DOHH2 (cell line): ENCODE measurements at regions not wholly inside any gene's neighbourhood (a gene's known extent, or its start where the extent isn't known, plus 50 kb on each side); places are given as distances from the start of the nearest gene placed in this dataset.

Source experiments
- H3F3A ChIP-seq: fragments of 200-600 bp; sonication (generic), shearing (Covaris generic); 2 replicates; pipeline ENCODE4 v1.6.0; 2016; ENCODE audit warnings: antibody characterized with exemption, mild to moderate bottlenecking; ENCODE audit not compliant: control insufficient read depth, insufficient read depth
- H3K27ac ChIP-seq: fragments of 200-600 bp; sonication (generic); 2 replicates; pipeline ENCODE4 v1.5.1; 2014; ENCODE audit warnings: low read depth, mild to moderate bottlenecking, low read length, moderate library complexity
- H3K27me3 ChIP-seq: fragments of 200-600 bp; sonication (generic); 2 replicates; pipeline ENCODE4 v1.6.1; 2014; ENCODE audit warnings: mild to moderate bottlenecking, low read length, mixed read lengths; ENCODE audit not compliant: control insufficient read depth
- H3K36me3 ChIP-seq: fragments of 200-600 bp; sonication (generic); 2 replicates; pipeline ENCODE4 v1.6.1; 2014; ENCODE audit warnings: mild to moderate bottlenecking, low read length, moderate library complexity, mixed read lengths; ENCODE audit not compliant: control insufficient read depth
- H3K4me1 ChIP-seq: fragments of 200-600 bp; sonication (generic); 2 replicates; pipeline ENCODE4 v1.6.1; 2014; ENCODE audit warnings: mild to moderate bottlenecking, low read length, mixed read lengths; ENCODE audit not compliant: control insufficient read depth
- H3K4me2 ChIP-seq: fragments of 200-600 bp; sonication (generic); 2 replicates; pipeline ENCODE4 v1.6.0; 2014; ENCODE audit warnings: mild to moderate bottlenecking, low read length, moderate library complexity
- H3K4me3 ChIP-seq: fragments of 200-600 bp; sonication (generic); 2 replicates; pipeline ENCODE4 v1.5.1; 2014; ENCODE audit warnings: mild to moderate bottlenecking, low read length, mixed read lengths
- H3K79me2 ChIP-seq: fragments of 200-600 bp; sonication (generic); 2 replicates; pipeline ENCODE4 v1.6.1; 2014; ENCODE audit warnings: mild to moderate bottlenecking, low read length, mixed read lengths; ENCODE audit not compliant: control insufficient read depth
- H3K9me2 ChIP-seq: fragments of 200-600 bp; sonication (generic); replicated peaks from 2 replicates; pipeline ENCODE4 v1.6.1; 2014; ENCODE audit warnings: mild to moderate bottlenecking, low read length, mixed read lengths; ENCODE audit not compliant: control insufficient read depth
- H3K9me3 ChIP-seq: fragments of 200-600 bp; sonication (generic); 2 replicates; pipeline ENCODE4 v1.6.1; 2014; ENCODE audit warnings: antibody characterized with exemption, low read length, mixed read lengths; ENCODE audit not compliant: control insufficient read depth, insufficient read depth
- H4K20me1 ChIP-seq: fragments of 200-600 bp; sonication (generic); 2 replicates; pipeline ENCODE4 v1.6.0; 2014; ENCODE audit warnings: low read depth, mild to moderate bottlenecking, antibody characterized with exemption, low read length, moderate library complexity; ENCODE audit not compliant: control insufficient read depth, insufficient read depth
- CTCF ChIP-seq: fragments of 200-600 bp; sonication (generic); IDR thresholded peaks from one replicate; pipeline ENCODE4 v1.5.1; 2014; ENCODE audit warnings: antibody characterized with exemption, mild to moderate bottlenecking, low read depth, low read length; ENCODE audit not compliant: poor library complexity, severe bottlenecking
- EZH2phosphoT487 ChIP-seq: fragments of 200-600 bp; sonication (generic); IDR thresholded peaks from 2 replicates; pipeline ENCODE4 v1.6.1; 2017; ENCODE audit warnings: borderline replicate concordance, mild to moderate bottlenecking, antibody characterized with exemption, low read length, moderate library complexity, mixed read lengths

- Histone ChIP-seq H3K4me2 (no peak overlapping the region), H4K20me1 (no peaks in the 10 kb centered on the region), H3F3A (no peaks in the 10 kb centered on the region), H3K36me3 (no peaks in the 10 kb centered on the region), H3K9me2 (no peaks in the 10 kb centered on the region), H3K4me1 (no peaks in the 10 kb centered on the region), H3K9me3 (0 out of 2 replicates have a peak, but pooled peaks cover 3% of the 10 kb centered on the region), H3K79me2 (no peaks in the 10 kb centered on the region), H3K4me3 (no peak overlapping the region), H3K27me3 (0 out of 2 replicates have a peak, but pooled peaks cover 3% of the 10 kb centered on the region), H3K27ac (no peak overlapping the region)
- TF ChIP-seq CTCF (no peak), EZH2phosphoT487 (no peak)
These were observed 193.4 kb downstream of the CDC5L start for GRCh38 chr6:44580901-44581300.

GRCh38 chr6:44582930-44583329 lies 195.4 kb downstream of the CDC5L start:
- H4K20me1 ChIP-seq: no peaks in the 10 kb centered on the region
- H3K4me3 ChIP-seq: no peak overlapping the region
- H3K27ac ChIP-seq: no peak overlapping the region
- no peaks in the 10 kb centered on the region for H3K4me1 ChIP-seq
- H3K79me2 ChIP-seq: no peaks in the 10 kb centered on the region
- no peak for TF ChIP-seq EZH2phosphoT487
- TF ChIP-seq CTCF: no peak
- no peaks in the 10 kb centered on the region for H3K36me3 ChIP-seq
- no peaks in the 10 kb centered on the region for H3F3A ChIP-seq
- no peaks in the 10 kb centered on the region for H3K27me3 ChIP-seq
- no peak overlapping the region for H3K4me2 ChIP-seq
- no peaks in the 10 kb centered on the region for H3K9me2 ChIP-seq
- 0 out of 2 replicates have a peak, but pooled peaks cover 3% of the 10 kb centered on the region for H3K9me3 ChIP-seq

- H3K27ac ChIP-seq: no peak overlapping the region
- peaks cover under 1% of the 10 kb centered on the region; the same call in 1 of the 2 replicates for H3K27me3 ChIP-seq
- no peak overlapping the region for H3K4me2 ChIP-seq
- H3K4me3 ChIP-seq: no peak overlapping the region
- no peaks in the 10 kb centered on the region for H4K20me1 ChIP-seq
- no peaks in the 10 kb centered on the region for H3K36me3 ChIP-seq
- H3F3A ChIP-seq: no peaks in the 10 kb centered on the region
- H3K79me2 ChIP-seq: no peaks in the 10 kb centered on the region
- TF ChIP-seq EZH2phosphoT487 (no peak), CTCF (no peak)
- H3K9me3 ChIP-seq: no peaks in the 10 kb centered on the region
- no peaks in the 10 kb centered on the region for H3K4me1 ChIP-seq
- H3K9me2 ChIP-seq: no peaks in the 10 kb centered on the region
These were observed 203.0 kb downstream of the CDC5L start for GRCh38 chr6:44590471-44590870.

- H3K4me1 ChIP-seq: no peaks in the 10 kb centered on the region
- no peaks in the 10 kb centered on the region for H3K9me2 ChIP-seq
- H3K36me3 ChIP-seq: no peaks in the 10 kb centered on the region
- no peaks in the 10 kb centered on the region for H3K9me3 ChIP-seq
- no peaks in the 10 kb centered on the region for H3K79me2 ChIP-seq
- peaks cover 9% of the 10 kb centered on the region for H3K27me3 ChIP-seq
- H3F3A ChIP-seq: no peaks in the 10 kb centered on the region
- TF ChIP-seq EZH2phosphoT487 (no peak), CTCF (peak; percentile 77)
- H3K4me3 ChIP-seq: no peak overlapping the region
- no peak overlapping the region for H3K4me2 ChIP-seq
- no peak overlapping the region for H3K27ac ChIP-seq
- H4K20me1 ChIP-seq: no peaks in the 10 kb centered on the region
These were observed 206.0 kb downstream of the CDC5L start for GRCh38 chr6:44593539-44593944.
